ENCODE measurements at regions not wholly inside any gene's neighbourhood (a gene's known extent, or its start where the extent isn't known, plus 50 kb on each side); places are given as distances from the start of the nearest gene placed in this dataset.

GRCh38 chr11:134893810-134894685 is 482.0 kb upstream of the B3GAT1 start:
- peak in 1 of 2 donors; percentile 58 for DNase-seq (ENCODE audit: extremely low spot score in 2 of 2)
- H3K9me3 ChIP-seq: no peaks in the 10 kb centered on the region

GRCh38 chr11:134890446-134890845 is 478.4 kb upstream of the B3GAT1 start:
- TF ChIP-seq POLR2A (IDR thresholded peaks at IDR 0.05): no peak
- TF ChIP-seq CTCF (IDR thresholded peaks at IDR 0.05): no peak
- no peak for TF ChIP-seq POLR2AphosphoS5 (IDR thresholded peaks at IDR 0.05; ENCODE audit: insufficient read depth in 1 of 2, low read depth in 1 of 2)
- no peaks in the 10 kb centered on the region for H3K9me3 ChIP-seq
- H3K36me3 ChIP-seq: no peaks in the 10 kb centered on the region
- H3K27me3 ChIP-seq: no peaks in the 10 kb centered on the region
- peak in 1 of 2 donors; percentile 72 for DNase-seq (ENCODE audit: extremely low spot score in 2 of 2)
- intact Hi-C loops (cut with DNase I): no loop called here
- H3K4me1 ChIP-seq: no peaks in the 10 kb centered on the region
- H3K27ac ChIP-seq: no peak overlapping the region
- no peak overlapping the region for H3K4me3 ChIP-seq

More at GRCh38 chr11:134893810-134894685, 482.0 kb upstream of the B3GAT1 start:
- TF ChIP-seq CTCF (IDR thresholded peaks at IDR 0.05) (no peak), POLR2AphosphoS5 (IDR thresholded peaks at IDR 0.05; ENCODE audit: insufficient read depth in 1 of 2, low read depth in 1 of 2) (no peak), POLR2A (IDR thresholded peaks at IDR 0.05) (no peak)
- Histone ChIP-seq H3K4me1 (no peaks in the 10 kb centered on the region), H3K27me3 (no peaks in the 10 kb centered on the region), H3K36me3 (no peaks in the 10 kb centered on the region), H3K27ac (no peak overlapping the region), H3K4me3 (no peak overlapping the region)
- intact Hi-C loops (cut with DNase I): no loop called here

GRCh38 chr11:134889832-134890231 is 477.8 kb upstream of the B3GAT1 start:
- Histone ChIP-seq H3K36me3 (no peaks in the 10 kb centered on the region), H3K4me3 (no peak overlapping the region)
- intact Hi-C loops (cut with DNase I): no loop called here

GRCh38 chr11:134888821-134889220 is 476.8 kb upstream of the B3GAT1 start:
- no peaks in the 10 kb centered on the region for H3K9me3 ChIP-seq
- intact Hi-C loops (cut with DNase I): no loop called here
- H3K36me3 ChIP-seq: no peaks in the 10 kb centered on the region
- no peak overlapping the region for H3K4me3 ChIP-seq
- H3K27ac ChIP-seq: no peak overlapping the region
- DNase-seq (ENCODE audit: extremely low spot score in 2 of 2): peak in 1 of 2 donors; percentile 62
- H3K4me1 ChIP-seq: no peaks in the 10 kb centered on the region
- H3K27me3 ChIP-seq: no peaks in the 10 kb centered on the region
- TF ChIP-seq POLR2AphosphoS5 (IDR thresholded peaks at IDR 0.05; ENCODE audit: insufficient read depth in 1 of 2, low read depth in 1 of 2) (no peak), CTCF (IDR thresholded peaks at IDR 0.05) (no peak), POLR2A (IDR thresholded peaks at IDR 0.05) (no peak)

More at GRCh38 chr11:134889832-134890231, 477.8 kb upstream of the B3GAT1 start:
- TF ChIP-seq POLR2A (IDR thresholded peaks at IDR 0.05): no peak
- TF ChIP-seq POLR2AphosphoS5 (IDR thresholded peaks at IDR 0.05; ENCODE audit: insufficient read depth in 1 of 2, low read depth in 1 of 2): no peak
- TF ChIP-seq CTCF (IDR thresholded peaks at IDR 0.05): no peak
- H3K9me3 ChIP-seq: no peaks in the 10 kb centered on the region
- DNase-seq (ENCODE audit: extremely low spot score in 2 of 2): peak in 1 of 2 donors; percentile 40
- no peak overlapping the region for H3K27ac ChIP-seq
- no peaks in the 10 kb centered on the region for H3K4me1 ChIP-seq
- no peaks in the 10 kb centered on the region for H3K27me3 ChIP-seq

GRCh38 chr11:134887896-134888295 is 475.9 kb upstream of the B3GAT1 start:
- TF ChIP-seq POLR2A (IDR thresholded peaks at IDR 0.05) (no peak), CTCF (IDR thresholded peaks at IDR 0.05) (no peak), POLR2AphosphoS5 (IDR thresholded peaks at IDR 0.05; ENCODE audit: insufficient read depth in 1 of 2, low read depth in 1 of 2) (no peak)
- intact Hi-C loops (cut with DNase I): no loop called here
- Histone ChIP-seq H3K9me3 (no peaks in the 10 kb centered on the region), H3K27ac (no peak overlapping the region), H3K4me1 (no peaks in the 10 kb centered on the region), H3K36me3 (no peaks in the 10 kb centered on the region), H3K4me3 (no peak overlapping the region), H3K27me3 (no peaks in the 10 kb centered on the region)
- peak in 1 of 2 donors; percentile 40 for DNase-seq (ENCODE audit: extremely low spot score in 2 of 2)
